Thyroid gland (tissue), 4 donors: ENCODE measurements at regions not wholly inside any gene's neighbourhood (a gene's known extent, or its start where the extent isn't known, plus 50 kb on each side); places are given as distances from the start of the nearest gene placed in this dataset.

ENCODE experiments used
- DNase-seq, 2 donors: peaks; one replicate each; pipeline ENCODE4 v3.0.0-alpha.2; 2019
- H3K27ac ChIP-seq, 3 donors: fragments of 200-600 bp; sonication (generic); 1 replicate in 2 of 3; 2 replicates in 1 of 3; pipeline ENCODE4 v1.5.1; 2016 to 2019; ENCODE audit warnings: mild to moderate bottlenecking in 1 of 3, moderate library complexity in 1 of 3
- H3K27me3 ChIP-seq: fragments of 200-600 bp; sonication (generic); one replicate; pipeline ENCODE4 v1.5.1; 2019
- H3K36me3 ChIP-seq, 2 donors: fragments of 200-600 bp; sonication (generic); one replicate each; pipeline ENCODE4 v1.5.1; 2016 to 2019
- H3K4me1 ChIP-seq, 2 donors: fragments of 200-600 bp; sonication (generic); one replicate each; pipeline ENCODE4 v1.5.1; 2017 to 2019
- H3K4me3 ChIP-seq, 3 donors: fragments of 200-600 bp; sonication (generic); replicated peaks in 1 of 3; 1 replicate in 2 of 3; 2 replicates in 1 of 3; pipeline ENCODE4 v1.5.1; 2016; ENCODE audit warnings: mild to moderate bottlenecking in 1 of 3
- H3K9me3 ChIP-seq: fragments of 200-600 bp; sonication (generic); one replicate; pipeline ENCODE4 v1.5.1; 2017
- CTCF ChIP-seq, 6 experiments: fragments of 200-600 bp in 3 of 6; fragments of 450-650 bp in 3 of 6; sonication (generic) in 3 of 6; IDR thresholded peaks; one replicate each; pipeline ENCODE4 v1.5.1; 2016 to 2019; ENCODE audit warnings: antibody characterized with exemption in 6 of 6, mild to moderate bottlenecking in 2 of 6, inconsistent platforms in 1 of 6, moderate library complexity in 1 of 6
- POLR2A ChIP-seq, 2 donors: fragments of 450-650 bp; IDR thresholded peaks; one replicate each; pipeline ENCODE4 v1.6.1; 2017; ENCODE audit warnings: antibody characterized with exemption in 2 of 2, mild to moderate bottlenecking in 2 of 2, moderate library complexity in 1 of 2
- WGBS, 2 donors: methylation state at CpG; one replicate each; pipeline ENCODE4 v1.1.5; 2017; 5-methylcytosine and 5-hydroxymethylcytosine counted together
- intact Hi-C: fragments of 100-400 bp; cut with DNase I; formaldehyde crosslinking; loops from one replicate; pipeline ENCODE4 v1.15.1; 2023

GRCh38 chr1:200332716-200333115 lies 77.1 kb downstream of the ZNF281 start:
- Histone ChIP-seq H3K4me1 (no peaks in the 10 kb centered on the region), H3K9me3 (no peaks in the 10 kb centered on the region), H3K36me3 (no peaks in the 10 kb centered on the region), H3K4me3 (no peak overlapping the region), H3K27me3 (no peaks in the 10 kb centered on the region), H3K27ac (no peak overlapping the region)
- TF ChIP-seq CTCF (IDR thresholded peaks at IDR 0.05) (no peak), POLR2A (IDR thresholded peaks at IDR 0.05) (no peak)
- intact Hi-C loops: no loop called here
- DNase-seq: no peak

GRCh38 chr1:200330741-200331428 lies 79.0 kb downstream of the ZNF281 start:
- intact Hi-C loops: no loop called here
- TF ChIP-seq POLR2A (IDR thresholded peaks at IDR 0.05) (no peak), CTCF (IDR thresholded peaks at IDR 0.05) (no peak)
- H3K9me3 ChIP-seq: no peaks in the 10 kb centered on the region
- no peak overlapping the region for H3K4me3 ChIP-seq
- H3K36me3 ChIP-seq: no peaks in the 10 kb centered on the region
- no peaks in the 10 kb centered on the region for H3K27me3 ChIP-seq
- WGBS, 2 donors: 76 to 78% methylated on average over 15 of the region's 15 CpGs
- no peak for DNase-seq
- H3K4me1 ChIP-seq: no peaks in the 10 kb centered on the region
- H3K27ac ChIP-seq: no peak overlapping the region

- TF ChIP-seq POLR2A (IDR thresholded peaks at IDR 0.05) (no peak), CTCF (IDR thresholded peaks at IDR 0.05) (no peak)
- no peaks in the 10 kb centered on the region for H3K9me3 ChIP-seq
- H3K4me3 ChIP-seq: no peak overlapping the region
- H3K27me3 ChIP-seq: no peaks in the 10 kb centered on the region
- H3K4me1 ChIP-seq: no peaks in the 10 kb centered on the region
- WGBS, 2 donors: 78 to 82% methylated on average over 7 of the region's 7 CpGs
- no peak for DNase-seq
- no peak overlapping the region for H3K27ac ChIP-seq
- intact Hi-C loops: no loop called here
- H3K36me3 ChIP-seq: no peaks in the 10 kb centered on the region
These were observed 80.5 kb downstream of the ZNF281 start for GRCh38 chr1:200329208-200329882.

- intact Hi-C loops: no loop called here
- Histone ChIP-seq H3K27ac (no peak overlapping the region), H3K4me3 (no peak overlapping the region), H3K36me3 (no peaks in the 10 kb centered on the region), H3K27me3 (no peaks in the 10 kb centered on the region), H3K9me3 (no peaks in the 10 kb centered on the region), H3K4me1 (no peaks in the 10 kb centered on the region)
- 51 to 56% methylated on average over 2 of the region's 2 CpGs for WGBS, 2 donors
- TF ChIP-seq POLR2A (IDR thresholded peaks at IDR 0.05) (no peak), CTCF (IDR thresholded peaks at IDR 0.05) (no peak)
- DNase-seq: no peak
These were observed 81.5 kb downstream of the ZNF281 start for GRCh38 chr1:200328379-200328778.

GRCh38 chr1:200323856-200324400 lies 85.9 kb downstream of the ZNF281 start:
- Histone ChIP-seq H3K4me3 (no peak overlapping the region), H3K27me3 (no peaks in the 10 kb centered on the region), H3K9me3 (no peaks in the 10 kb centered on the region), H3K36me3 (no peaks in the 10 kb centered on the region), H3K27ac (no peak overlapping the region), H3K4me1 (no peaks in the 10 kb centered on the region)
- TF ChIP-seq CTCF (IDR thresholded peaks at IDR 0.05): no peak
- TF ChIP-seq POLR2A (IDR thresholded peaks at IDR 0.05): no peak
- no peak for DNase-seq
- intact Hi-C loops: no loop called here
- 54 to 89% methylated on average over 2 of the region's 2 CpGs for WGBS, 2 donors
